Stimulated activated CD8-positive, alpha-beta memory T cell treated with anti-CD3 and anti-CD28 coated beads, Interleukin-4, amount 100 ng/mL, for 4 hours (primary cell): ENCODE measurements at regions not wholly inside any gene's neighbourhood (a gene's known extent, or its start where the extent isn't known, plus 50 kb on each side); places are given as distances from the start of the nearest gene placed in this dataset.

Experiments
- DNase-seq, 2 donors: peaks; one replicate each; pipeline ENCODE4 v3.0.0-alpha.2; 2020; ENCODE audit warnings: low read depth in 2 of 2, low spot score in 1 of 2

GRCh38 chr2:43109261-43109743, 117.1 kb downstream of the ZFP36L2 start:
- no peak for DNase-seq

GRCh38 chr2:43107679-43108078, 118.7 kb downstream of the ZFP36L2 start:
- DNase-seq: no peak

- DNase-seq: no peak
Observed at GRCh38 chr2:43106559-43107527, 119.6 kb downstream of the ZFP36L2 start.

GRCh38 chr2:43105586-43106558, 120.5 kb downstream of the ZFP36L2 start:
- DNase-seq: no peak

GRCh38 chr2:43104763-43105162, 121.6 kb downstream of the ZFP36L2 start:
- DNase-seq: no peak

DNA sequence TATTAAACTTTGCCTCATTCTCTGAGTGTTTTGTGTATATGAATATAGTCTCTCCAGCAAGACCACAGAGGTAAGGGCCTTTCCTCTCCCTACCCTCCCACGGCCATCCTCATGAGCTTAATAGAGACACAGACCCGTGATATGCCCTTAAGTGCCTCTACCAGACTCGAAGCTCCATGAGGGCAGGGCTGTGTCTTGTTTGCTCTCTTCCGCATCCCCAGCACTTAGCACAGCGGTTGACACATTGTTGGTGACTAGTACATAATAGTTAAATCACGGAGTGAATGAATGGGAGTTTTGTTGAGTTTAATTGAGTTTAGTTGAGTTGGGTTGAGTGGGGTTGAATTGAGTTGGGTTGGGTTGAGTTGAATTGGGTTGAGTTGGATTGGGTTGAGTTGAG, 122.3 kb downstream of the ZFP36L2 start:
- DNase-seq: no peak

DNA sequence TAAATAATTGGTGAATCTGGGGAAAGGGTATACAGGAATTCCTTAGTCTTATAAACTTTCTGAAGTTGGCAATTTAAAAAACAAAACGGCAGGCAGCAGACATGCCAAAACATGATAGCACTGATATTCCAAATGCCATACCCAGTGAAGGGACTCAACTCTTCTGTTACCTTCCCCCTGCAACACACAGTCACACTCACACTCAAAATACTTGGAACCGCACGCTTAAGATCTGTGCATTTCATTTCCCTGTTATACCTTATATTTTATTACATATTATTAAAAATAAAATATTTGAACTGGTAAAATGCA, 123.4 kb downstream of the ZFP36L2 start:
- no peak for DNase-seq

GRCh38 chr2:43102366-43103092, 123.9 kb downstream of the ZFP36L2 start:
- DNase-seq: no peak

GRCh38 chr2:43101751-43102150, 124.7 kb downstream of the ZFP36L2 start:
- no peak for DNase-seq

DNA sequence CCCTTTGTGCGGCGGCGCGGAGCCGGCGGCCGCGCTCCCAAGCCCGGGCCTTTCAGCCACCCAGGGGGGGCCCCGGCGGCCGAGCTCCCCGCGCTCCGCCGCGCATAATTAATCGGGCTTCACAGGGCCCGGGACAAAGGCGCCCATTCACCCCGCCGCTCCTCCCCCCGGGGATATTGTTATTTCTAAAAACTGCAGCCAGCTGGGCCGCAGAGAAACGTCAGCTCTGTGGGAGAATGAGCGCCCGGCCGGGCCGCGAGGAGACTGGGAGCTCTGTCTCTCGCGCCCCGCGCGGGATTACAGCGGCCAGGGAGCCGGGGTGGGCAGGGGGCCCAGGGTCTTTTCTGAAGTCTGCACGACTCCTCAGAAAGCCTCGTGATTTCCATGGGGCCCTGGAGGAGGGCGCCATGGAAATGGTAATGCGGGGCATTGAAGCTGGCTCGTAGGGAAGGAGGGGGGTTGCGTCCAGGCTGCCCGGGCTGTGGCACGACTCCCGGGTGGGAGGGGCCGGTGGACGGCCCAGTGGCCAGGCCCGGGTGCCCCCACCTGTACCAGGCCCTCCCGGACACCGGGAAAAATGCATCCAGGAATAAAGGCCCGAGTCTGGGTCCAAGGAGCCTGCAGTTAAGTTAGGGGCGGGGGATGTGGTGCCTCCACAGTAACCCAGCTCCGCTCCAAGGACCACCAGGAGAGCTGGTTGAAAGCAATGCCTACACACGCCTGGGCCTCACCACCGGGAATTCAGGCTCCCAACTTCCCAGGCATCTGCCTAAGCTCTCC, 125.3 kb downstream of the ZFP36L2 start:
- no peak for DNase-seq

DNA sequence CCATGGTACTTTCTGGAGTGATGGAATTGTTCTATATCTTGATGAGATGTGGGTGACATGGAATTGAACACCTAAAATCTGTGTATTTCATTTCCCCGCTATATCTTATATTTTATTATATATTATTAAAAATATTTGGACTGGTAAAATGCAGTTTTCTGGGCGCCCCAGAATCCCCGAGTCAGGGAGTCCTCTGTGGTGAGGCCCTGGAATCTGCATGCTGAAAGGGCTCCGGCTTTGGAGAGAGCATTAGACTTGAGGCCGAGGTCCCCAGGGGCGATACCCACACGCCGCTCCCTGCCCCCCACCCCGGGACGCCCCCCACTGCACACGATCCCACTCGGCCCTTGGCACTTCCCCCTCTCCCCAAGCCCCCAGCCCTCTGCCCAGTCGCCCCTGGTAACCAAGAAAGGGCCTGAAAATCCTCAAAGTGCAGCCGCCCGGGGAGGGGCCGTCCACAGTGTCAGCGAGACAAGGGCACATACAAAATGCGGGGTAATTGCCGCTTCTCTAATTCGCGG, 126.0 kb downstream of the ZFP36L2 start:
- no peak for DNase-seq

- DNase-seq: no peak
Observed at GRCh38 chr2:43099797-43100196, 126.6 kb downstream of the ZFP36L2 start.

DNA sequence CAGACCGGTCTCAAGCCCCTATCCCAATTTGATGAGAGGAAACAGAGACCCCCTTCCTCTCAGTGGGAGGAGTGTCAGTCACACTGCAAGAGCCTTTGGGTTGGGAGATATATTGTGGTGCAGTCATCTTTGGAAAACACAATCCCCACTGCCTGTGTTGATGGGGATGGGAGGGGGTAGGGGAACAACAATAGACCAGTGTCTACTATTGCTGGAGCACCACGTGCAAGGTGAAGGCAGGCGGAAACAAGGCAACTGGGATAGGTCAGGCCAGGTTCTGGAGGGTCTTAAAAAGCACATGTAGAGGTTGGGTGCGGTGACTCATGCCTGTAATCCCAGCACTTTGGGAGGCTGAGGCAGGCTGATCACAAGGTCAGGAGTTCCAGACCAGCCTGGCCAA, 127.9 kb downstream of the ZFP36L2 start:
- DNase-seq: no peak

GRCh38 chr2:43097644-43098408, 128.6 kb downstream of the ZFP36L2 start:
- DNase-seq: no peak

GRCh38 chr2:43095533-43096295, 130.7 kb downstream of the ZFP36L2 start:
- DNase-seq: no peak

DNA sequence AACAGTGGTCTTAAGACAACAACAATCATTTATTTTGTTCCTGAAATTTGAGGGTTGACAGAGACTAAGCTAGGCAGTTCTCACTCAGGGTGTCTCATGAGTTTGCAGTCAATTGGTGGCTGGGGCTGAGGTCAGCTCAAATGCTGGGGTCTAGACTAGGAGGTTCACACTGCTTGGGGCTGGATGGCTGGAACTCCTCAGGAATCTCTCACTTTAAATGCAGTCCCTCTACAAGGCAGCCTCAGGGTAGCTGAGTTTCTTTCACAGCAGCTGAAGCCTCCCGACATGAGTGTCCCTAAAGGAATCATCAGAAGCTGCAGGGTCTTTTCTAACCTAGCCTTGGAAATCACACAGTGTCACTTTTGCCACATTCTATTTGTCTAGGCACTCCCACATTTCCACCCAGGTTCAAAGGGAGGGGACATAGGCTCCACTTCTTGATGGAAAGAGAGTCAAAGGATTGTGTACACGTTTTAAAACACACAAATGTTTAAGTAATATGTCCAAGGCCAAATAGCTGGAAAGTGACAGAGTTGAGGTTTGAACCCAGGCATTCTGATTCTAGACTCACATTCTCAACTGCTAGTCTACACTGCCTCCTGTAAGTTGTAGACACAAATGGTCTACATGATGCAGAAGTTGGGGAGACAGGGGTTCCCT, 133.8 kb downstream of the ZFP36L2 start:
- no peak for DNase-seq

GRCh38 chr2:43090317-43090716, 136.1 kb downstream of the ZFP36L2 start:
- no peak for DNase-seq
